ENCODE measurements at regions not wholly inside any gene's neighbourhood (a gene's known extent, or its start where the extent isn't known, plus 50 kb on each side); places are given as distances from the start of the nearest gene placed in this dataset.

DNA sequence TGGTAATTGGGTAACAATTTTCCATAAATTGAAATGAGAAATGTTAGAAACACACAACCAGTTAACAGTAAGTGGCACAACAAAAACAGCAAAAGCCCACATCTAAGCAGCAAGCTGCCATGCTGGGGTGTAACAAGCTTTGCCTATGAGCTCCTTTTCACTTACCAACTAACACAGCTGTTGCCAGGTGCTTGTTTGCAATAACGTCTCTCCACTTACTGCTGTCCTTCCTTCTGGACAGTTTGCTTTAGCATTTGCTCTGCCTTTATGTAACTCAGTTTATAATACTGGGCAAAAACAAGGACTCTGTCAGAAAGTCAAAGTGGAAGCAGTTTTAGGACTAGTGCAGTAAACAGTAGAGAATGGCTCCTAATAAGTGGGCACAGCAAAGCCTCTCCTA lies 740.9 kb downstream of the POM121L12 start:
- H3K4me3 ChIP-seq = no peak overlapping the region
- H3K27me3 ChIP-seq = no peaks in the 10 kb centered on the region
- WGBS, 2 donors = 31 to 40% methylated on average over 1 of the region's 1 CpG
- intact Hi-C loops (cut with DNase I) = no loop called here
- H3K4me1 ChIP-seq = no peaks in the 10 kb centered on the region
- no peaks in the 10 kb centered on the region for H3K9me3 ChIP-seq
- DNase-seq = no peak
- H3K27ac ChIP-seq = no peak overlapping the region
- TF ChIP-seq, protein P1, sequence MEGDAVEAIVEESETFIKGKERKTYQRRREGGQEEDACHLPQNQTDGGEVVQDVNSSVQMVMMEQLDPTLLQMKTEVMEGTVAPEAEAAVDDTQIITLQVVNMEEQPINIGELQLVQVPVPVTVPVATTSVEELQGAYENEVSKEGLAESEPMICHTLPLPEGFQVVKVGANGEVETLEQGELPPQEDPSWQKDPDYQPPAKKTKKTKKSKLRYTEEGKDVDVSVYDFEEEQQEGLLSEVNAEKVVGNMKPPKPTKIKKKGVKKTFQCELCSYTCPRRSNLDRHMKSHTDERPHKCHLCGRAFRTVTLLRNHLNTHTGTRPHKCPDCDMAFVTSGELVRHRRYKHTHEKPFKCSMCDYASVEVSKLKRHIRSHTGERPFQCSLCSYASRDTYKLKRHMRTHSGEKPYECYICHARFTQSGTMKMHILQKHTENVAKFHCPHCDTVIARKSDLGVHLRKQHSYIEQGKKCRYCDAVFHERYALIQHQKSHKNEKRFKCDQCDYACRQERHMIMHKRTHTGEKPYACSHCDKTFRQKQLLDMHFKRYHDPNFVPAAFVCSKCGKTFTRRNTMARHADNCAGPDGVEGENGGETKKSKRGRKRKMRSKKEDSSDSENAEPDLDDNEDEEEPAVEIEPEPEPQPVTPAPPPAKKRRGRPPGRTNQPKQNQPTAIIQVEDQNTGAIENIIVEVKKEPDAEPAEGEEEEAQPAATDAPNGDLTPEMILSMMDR (IDR thresholded peaks at IDR 0.05) = no peak
- TF ChIP-seq POLR2A (IDR thresholded peaks at IDR 0.05) = no peak
- H3K36me3 ChIP-seq = no peaks in the 10 kb centered on the region

DNA sequence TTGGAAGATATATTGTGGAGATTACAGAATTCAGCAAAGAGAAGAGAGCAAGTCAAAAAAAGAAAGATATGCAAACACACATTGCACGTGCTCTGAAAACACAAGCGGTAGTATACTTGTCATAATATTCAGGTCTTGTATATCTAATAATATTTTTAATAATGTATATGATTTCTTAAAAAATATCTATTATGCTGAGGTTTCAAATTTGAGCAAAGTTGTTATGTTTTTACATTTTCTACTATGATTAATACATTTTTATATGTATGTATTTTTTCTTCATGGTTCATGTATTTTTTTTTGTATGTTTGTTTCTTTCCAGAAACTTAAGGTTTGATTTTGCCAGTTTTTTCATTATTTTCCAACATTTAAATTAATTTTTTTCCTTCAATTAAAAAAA lies 752.4 kb upstream of the VSTM2A start:
- Histone ChIP-seq H3K4me3 (no peak overlapping the region), H3K4me1 (no peaks in the 10 kb centered on the region), H3K27me3 (no peaks in the 10 kb centered on the region), H3K36me3 (no peaks in the 10 kb centered on the region), H3K9me3 (no peaks in the 10 kb centered on the region), H3K27ac (no peak overlapping the region)
- DNase-seq = no peak
- TF ChIP-seq, protein P1 (IDR thresholded peaks at IDR 0.05) = no peak
- TF ChIP-seq POLR2A (IDR thresholded peaks at IDR 0.05) = no peak
- intact Hi-C loops (cut with DNase I) = no loop called here
- 87 to 95% methylated on average over 2 of the region's 2 CpGs for WGBS, 2 donors

DNA sequence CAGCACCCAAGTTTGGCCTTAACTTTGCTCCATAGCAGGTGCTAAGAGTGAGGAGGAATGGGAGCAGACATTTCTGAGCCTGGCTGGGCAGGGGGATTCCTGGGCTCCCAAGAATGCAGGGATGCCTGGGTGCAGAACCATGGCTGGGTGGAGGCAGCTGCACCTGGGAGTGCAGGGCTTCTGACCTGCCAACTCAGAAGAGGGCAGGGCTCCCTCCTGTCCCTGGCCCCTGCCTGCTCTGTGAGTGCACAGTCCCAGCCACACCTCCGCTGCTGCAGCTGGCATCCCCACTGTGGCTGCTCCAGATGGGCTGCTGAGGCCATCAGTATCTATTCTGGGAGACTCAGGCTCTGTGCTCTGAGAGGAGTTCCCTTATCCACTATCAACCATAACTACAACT lies 747.4 kb upstream of the VSTM2A start:
- TF ChIP-seq, protein P1 (IDR thresholded peaks at IDR 0.05) = no peak
- TF ChIP-seq POLR2A (IDR thresholded peaks at IDR 0.05) = no peak
- intact Hi-C loops (cut with DNase I) = no loop called here

DNA sequence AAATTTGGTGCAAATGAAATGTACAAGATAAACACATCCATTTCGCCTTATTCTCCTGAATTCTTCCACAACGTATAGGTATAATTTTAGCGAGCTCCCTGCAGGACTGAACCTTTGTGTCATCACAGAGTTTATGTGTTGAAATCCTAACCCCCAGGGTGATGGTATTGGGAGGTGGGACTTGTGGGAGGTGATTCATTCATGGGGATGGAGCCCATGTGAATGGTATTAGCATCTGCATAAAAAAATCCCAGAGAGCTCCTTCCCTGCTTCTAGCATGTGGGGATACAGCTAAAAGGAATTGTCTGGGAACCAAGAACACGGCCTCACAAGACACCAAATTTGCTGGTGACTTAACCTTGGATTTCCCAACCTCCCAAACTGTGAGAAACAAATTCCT lies 741.4 kb upstream of the VSTM2A start:
- Histone ChIP-seq H3K27ac (no peak overlapping the region), H3K9me3 (no peaks in the 10 kb centered on the region), H3K27me3 (no peaks in the 10 kb centered on the region), H3K36me3 (no peaks in the 10 kb centered on the region), H3K4me3 (no peak overlapping the region), H3K4me1 (no peaks in the 10 kb centered on the region)
- intact Hi-C loops (cut with DNase I) = no loop called here
- WGBS, 2 donors = 73 to 75% methylated on average over 4 of the region's 4 CpGs
- TF ChIP-seq POLR2A (IDR thresholded peaks at IDR 0.05) = no peak
- TF ChIP-seq, protein P1 (IDR thresholded peaks at IDR 0.05) = no peak
- DNase-seq = no peak

More for the DNA sequence above, 747.4 kb upstream of the VSTM2A start:
- Histone ChIP-seq H3K27me3 (no peaks in the 10 kb centered on the region), H3K36me3 (no peaks in the 10 kb centered on the region), H3K9me3 (no peaks in the 10 kb centered on the region), H3K4me3 (no peak overlapping the region), H3K27ac (no peak overlapping the region), H3K4me1 (no peaks in the 10 kb centered on the region)
- DNase-seq = no peak
- WGBS, 2 donors = 100% methylated on average over 1 of the region's 1 CpG; no CpG with 5 or more reads in 1 of the 2 donors

DNA sequence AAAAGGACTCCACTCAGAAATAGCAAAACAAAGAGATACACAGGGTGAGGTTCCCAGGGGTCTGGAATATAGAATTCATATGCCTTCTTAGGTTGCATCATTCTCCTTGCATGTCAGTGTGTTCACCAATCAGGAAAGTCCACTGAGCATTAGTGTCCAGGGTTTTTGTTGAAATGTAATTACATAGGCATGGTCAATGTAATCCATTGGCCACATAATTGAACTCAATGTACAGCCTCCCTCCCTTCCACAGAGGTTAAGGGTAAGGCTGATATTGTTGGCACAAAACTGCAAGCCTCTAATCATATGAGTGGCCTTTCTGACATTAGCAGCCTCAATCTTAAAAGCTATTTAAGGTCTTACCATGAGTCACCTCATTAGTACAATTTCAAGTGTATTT lies 736.1 kb upstream of the VSTM2A start:
- Histone ChIP-seq H3K27ac (no peak overlapping the region), H3K9me3 (no peaks in the 10 kb centered on the region), H3K4me3 (no peak overlapping the region), H3K36me3 (no peaks in the 10 kb centered on the region), H3K27me3 (no peaks in the 10 kb centered on the region), H3K4me1 (no peaks in the 10 kb centered on the region)
- intact Hi-C loops (cut with DNase I) = no loop called here
- TF ChIP-seq, protein P1 (IDR thresholded peaks at IDR 0.05) = no peak
- TF ChIP-seq POLR2A (IDR thresholded peaks at IDR 0.05) = no peak
- DNase-seq = no peak
